Stimulated activated CD8-positive, alpha-beta memory T cell treated with anti-CD3 and anti-CD28 coated beads, Interleukin-15, amount 100 ng/mL, for 1 hour (primary cell): ENCODE measurements at regions not wholly inside any gene's neighbourhood (a gene's known extent, or its start where the extent isn't known, plus 50 kb on each side); places are given as distances from the start of the nearest gene placed in this dataset.
"Not testable (repeated sequence)": the region's sequence is repeated elsewhere in the genome, so short reads cannot be mapped to it uniquely, and the experiment has no call there.

Experiments
- DNase-seq: peaks from one replicate; pipeline ENCODE4 v3.0.0-alpha.2; 2020; ENCODE audit warnings: low read depth

- no peak for DNase-seq
Measured at GRCh38 chr2:58358026-58358425, 116.9 kb upstream of the FANCL start.

DNA sequence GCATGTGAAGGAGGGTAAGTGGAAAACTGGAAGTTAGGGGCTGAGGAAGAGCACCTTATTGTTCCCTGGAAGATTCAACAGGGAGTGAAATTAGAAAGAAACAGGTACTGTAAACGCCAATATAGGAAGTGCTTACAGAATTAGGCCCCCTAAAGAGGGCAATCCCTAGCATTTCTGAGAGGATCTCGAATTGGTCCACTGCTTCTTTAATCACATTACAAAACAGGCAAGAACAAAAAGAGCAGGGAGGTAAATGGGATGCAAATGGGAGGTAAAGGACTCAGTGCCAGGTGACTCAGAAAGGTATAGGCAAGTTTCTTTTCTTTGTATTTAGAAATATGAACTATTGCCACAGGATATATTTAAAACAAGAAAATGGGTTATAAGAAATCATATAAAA, 116.4 kb upstream of the FANCL start:
- DNase-seq = no peak

DNA sequence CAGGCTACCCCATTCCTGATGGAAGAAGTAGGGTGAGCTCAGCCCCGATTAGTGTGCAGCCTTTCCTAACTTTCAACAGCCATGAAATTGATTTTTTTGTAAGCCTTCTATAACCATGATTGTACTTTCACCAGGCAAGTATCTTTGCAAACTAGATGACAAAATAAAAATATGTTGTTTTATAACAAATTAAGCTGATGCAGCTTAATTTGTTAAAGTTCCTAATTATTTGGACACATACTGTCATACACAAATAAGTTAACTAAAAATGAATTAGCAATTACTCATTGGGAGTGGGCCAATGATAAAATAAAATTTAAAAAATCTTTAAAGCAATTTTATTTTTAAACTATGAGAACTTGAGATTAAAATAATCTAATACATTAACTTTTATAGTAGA, 113.1 kb upstream of the FANCL start:
- no peak for DNase-seq

DNA sequence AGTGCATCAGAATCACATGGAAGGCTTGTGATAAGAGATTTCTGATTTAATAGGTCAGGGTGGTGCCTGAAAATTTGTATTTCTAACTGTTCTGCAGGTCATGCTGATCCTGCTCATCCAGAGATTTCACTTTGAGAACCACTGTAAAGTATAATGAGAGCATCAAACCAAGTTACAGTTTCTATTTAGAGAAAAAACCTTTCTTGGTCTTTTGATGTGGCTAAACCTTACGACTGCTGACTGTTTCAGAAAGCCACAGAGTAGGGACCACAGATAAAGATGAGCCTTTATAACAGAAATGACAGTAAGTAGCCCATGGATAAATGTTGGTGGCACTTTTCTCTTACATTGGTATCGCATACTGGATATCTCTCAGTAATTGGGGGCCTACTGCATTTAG, 109.4 kb upstream of the FANCL start:
- DNase-seq = no peak

DNA sequence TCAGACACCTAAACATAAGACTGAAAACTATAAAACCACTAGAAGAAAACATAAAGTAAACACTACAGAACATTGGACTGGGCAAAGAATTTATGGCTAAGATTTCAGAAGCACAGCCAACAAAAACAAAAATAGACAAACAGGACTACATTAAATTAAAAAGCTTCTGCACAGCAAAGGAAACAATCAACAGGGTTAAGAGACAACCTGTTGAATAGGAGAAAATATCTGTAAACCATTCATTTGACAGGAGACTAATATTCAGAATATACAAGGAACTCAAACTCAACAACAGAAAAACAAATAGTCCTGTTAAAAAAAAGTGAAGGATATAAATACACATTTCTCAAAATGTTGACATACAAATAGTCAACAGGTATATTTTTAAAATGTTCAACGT, 106.7 kb upstream of the FANCL start:
- DNase-seq = no peak

- DNase-seq = no peak
Measured at GRCh38 chr2:58341047-58341446, 99.9 kb upstream of the FANCL start.

GRCh38 chr2:58339548-58340243, 98.6 kb upstream of the FANCL start:
- no peak for DNase-seq

DNA sequence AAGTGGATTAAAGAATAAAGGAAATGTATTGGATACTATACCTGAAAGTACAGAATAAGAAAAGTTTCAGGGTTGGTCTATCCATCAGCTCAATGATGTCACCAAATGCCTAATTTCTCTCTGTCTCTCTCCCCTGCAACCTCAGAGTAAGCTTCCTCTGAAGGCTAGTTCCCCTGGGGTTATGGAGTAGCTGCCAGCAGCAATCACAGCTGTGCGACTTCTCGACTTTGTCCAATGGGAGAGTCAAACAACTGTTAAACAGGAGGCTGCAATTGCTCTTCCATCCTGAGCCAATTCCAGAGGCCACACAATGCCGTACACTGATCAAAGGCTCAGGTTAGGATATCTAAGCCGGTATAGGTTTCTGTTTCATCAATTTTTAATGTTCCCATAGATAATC, 95.3 kb upstream of the FANCL start:
- DNase-seq = no peak

- DNase-seq = no peak
Measured at GRCh38 chr2:58334414-58334813, 93.3 kb upstream of the FANCL start.

DNA sequence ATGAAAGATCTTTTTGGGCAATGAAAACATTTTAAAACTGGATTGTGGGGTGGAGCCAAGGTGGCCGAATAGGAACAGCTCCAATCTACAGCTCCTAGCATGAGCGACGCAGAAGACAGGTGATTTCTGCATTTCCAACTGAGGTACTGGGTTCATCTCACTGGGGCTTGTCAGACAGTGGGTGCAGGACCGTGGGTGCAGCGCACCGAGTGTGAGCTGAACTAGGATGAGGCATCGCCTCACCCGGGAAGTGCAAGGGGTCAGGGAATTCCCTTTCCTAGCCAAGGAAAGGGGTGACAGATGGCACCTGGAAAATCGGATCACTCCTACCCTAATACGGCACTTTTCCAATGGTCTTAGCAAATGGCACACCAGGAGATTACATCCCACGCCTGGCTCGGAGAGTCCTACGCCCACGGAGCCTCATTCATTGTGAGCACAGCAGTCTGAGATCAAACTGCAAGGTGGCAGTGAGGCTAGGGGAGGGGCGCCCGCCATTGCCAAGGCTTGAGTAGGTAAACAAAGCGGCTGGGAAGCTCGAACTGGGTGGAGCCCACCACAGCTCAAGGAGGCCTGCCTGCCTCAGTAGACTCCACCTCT, 84.3 kb upstream of the FANCL start:
- DNase-seq = not testable (repeated sequence)

DNA sequence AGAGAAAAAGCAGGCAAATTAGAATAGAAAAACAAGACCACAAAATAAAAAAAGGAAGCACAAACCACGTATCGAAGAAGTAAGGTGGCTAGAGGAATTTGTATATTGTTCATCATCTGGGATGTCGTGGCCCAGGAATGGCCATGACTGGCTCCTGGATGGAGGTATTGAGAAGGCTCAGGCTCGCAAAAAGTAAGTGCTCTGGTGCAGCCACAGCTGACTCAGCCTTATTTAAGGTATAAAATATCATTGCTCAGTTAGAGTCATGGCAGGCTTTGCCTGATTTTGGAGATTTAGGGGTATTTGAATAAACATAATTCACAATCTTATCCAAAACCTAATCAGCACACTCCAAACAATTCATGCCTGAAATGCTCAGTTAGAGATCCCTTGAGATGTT, 78.4 kb upstream of the FANCL start:
- no peak for DNase-seq

DNA sequence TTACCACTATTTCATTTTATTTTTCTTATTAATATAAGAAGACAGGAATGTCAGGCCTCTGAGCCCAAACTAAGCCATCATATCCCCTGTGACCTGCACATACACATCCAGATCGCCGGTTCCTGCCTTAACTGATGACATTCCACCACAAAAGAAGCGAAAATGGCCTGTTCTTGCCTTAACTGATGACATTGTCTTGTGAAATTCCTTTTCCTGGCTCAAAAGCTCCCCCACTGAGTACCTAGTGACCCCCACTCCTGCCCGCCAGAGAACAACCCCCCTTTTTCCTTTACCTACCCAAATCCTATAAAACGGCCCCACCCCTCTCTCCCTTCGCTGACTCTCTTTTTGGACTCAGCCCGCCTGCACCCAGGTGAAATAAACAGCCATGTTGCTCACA, 77.8 kb upstream of the FANCL start:
- DNase-seq = not testable (repeated sequence)

DNA sequence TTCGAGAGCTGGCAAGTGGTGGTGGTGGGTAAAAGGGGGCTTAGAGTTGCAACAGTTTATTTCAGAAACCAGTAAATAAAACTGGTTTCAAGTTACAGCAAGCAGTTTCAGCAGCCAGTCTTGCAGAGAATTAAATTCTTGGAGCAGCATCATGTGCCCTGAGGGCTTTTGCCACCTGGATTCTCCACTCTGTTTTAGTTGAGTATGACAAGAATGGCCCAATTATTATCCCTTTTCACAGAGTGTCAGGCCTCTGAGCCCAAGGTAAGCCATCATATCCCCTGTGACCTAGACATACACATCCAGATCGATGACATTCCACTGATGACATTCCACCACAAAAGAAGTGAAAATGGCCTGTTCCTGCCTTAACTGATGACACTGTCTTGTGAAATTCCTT, 72.8 kb upstream of the FANCL start:
- no peak for DNase-seq

DNA sequence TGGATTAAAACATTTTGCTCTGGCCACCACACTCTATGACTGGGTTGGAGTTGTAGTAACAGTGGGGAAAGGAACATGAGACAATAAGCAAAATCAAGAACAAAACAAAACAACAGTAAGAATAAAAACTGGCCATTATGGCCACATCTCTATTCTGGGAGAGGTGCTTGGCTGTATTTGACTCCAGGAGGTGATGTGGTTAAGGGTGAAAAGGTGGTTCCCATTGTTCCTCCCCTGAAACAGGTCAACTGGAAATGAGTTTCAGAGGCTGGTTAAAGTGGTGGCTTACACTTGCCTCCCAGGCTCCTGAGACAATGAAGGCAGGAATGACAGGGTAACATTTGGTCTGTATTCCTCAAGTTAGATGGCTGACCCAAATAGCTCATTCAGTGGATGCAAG, 67.3 kb upstream of the FANCL start:
- no peak for DNase-seq

GRCh38 chr2:58304843-58305242, 63.7 kb upstream of the FANCL start:
- DNase-seq = no peak

GRCh38 chr2:58299123-58299522, 58.0 kb upstream of the FANCL start:
- DNase-seq = no peak

DNA sequence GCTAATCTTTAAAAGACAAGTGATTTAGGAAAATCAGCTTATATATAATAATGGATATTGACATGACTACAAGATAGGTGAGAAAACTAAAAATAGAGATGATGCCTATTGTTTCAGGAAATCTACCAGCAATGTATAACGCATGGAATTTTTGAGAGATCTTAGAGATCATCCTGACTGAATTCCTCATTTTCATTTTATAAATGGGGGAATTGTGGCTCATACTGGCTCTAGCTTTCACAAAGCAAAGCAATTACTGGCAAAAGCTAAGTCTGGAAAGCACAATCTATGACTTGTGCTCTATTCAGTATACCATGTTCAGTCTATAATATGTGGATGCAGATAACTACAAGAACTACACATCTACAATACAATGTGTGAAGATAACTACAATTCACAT, 51.9 kb upstream of the FANCL start:
- DNase-seq = no peak

- no peak for DNase-seq
Measured at GRCh38 chr2:58291726-58292438, 50.8 kb upstream of the FANCL start.
